Heart left ventricle (tissue), 16 donors: ENCODE measurements at regions not wholly inside any gene's neighbourhood (a gene's known extent, or its start where the extent isn't known, plus 50 kb on each side); places are given as distances from the start of the nearest gene placed in this dataset.

Experiments used
- ATAC-seq, 4 donors: fragments of 200-7000 bp; cut with Tn5 transposase; one replicate each; pipeline ENCODE4 v1.9.1; 2020 to 2022; ENCODE audit warnings: moderate library complexity in 4 of 4, mild to moderate bottlenecking in 3 of 4, moderate number of reproducible peaks in 1 of 4
- DNase-seq, 5 donors: peaks; one replicate each; pipeline ENCODE4 v3.0.0-alpha.2; 2020
- H3K27ac ChIP-seq, 12 donors: fragments of 200-600 bp; sonication (generic) in 4 of 12; one replicate each; pipeline versions ENCODE4 v1.5.0 to v1.8.0; 2016 to 2022; ENCODE audit warnings: mild to moderate bottlenecking in 2 of 12
- H3K27me3 ChIP-seq, 9 donors: fragments of 200-600 bp; sonication (generic) in 2 of 9; one replicate each; pipeline versions ENCODE4 v1.5.1 to v1.8.0; 2016 to 2022; ENCODE audit warnings: mild to moderate bottlenecking in 3 of 9
- H3K36me3 ChIP-seq, 9 donors: fragments of 200-600 bp; sonication (generic) in 2 of 9; one replicate each; pipeline versions ENCODE4 v1.5.0 to v1.8.0; 2018 to 2022; ENCODE audit warnings: mild to moderate bottlenecking in 2 of 9
- H3K4me1 ChIP-seq, 12 donors: fragments of 200-600 bp; sonication (generic) in 4 of 12; one replicate each; pipeline versions ENCODE4 v1.5.0 to v1.8.0; 2016 to 2022; ENCODE audit warnings: mild to moderate bottlenecking in 3 of 12
- H3K4me3 ChIP-seq, 12 donors: fragments of 200-600 bp; sonication (generic) in 4 of 12; one replicate each; pipeline versions ENCODE4 v1.5.0 to v1.8.0; 2017 to 2022; ENCODE audit warnings: mild to moderate bottlenecking in 9 of 12, moderate library complexity in 4 of 12
- H3K9me3 ChIP-seq, 12 donors: fragments of 200-600 bp; sonication (generic) in 4 of 12; one replicate each; pipeline versions ENCODE4 v1.5.0 to v1.8.0; 2016 to 2022; ENCODE audit warnings: mild to moderate bottlenecking in 1 of 12
- POLR2A ChIP-seq, 2 donors: fragments of 450-650 bp; IDR thresholded peaks; one replicate each; pipeline ENCODE4 v1.6.1; 2017; ENCODE audit warnings: antibody characterized with exemption in 2 of 2, mild to moderate bottlenecking in 2 of 2, moderate library complexity in 2 of 2
- WGBS, 4 donors: extraction: QIAGEN DNeasy Blood & Tissue Kit in 2 of 4; methylation state at CpG; one replicate each; pipeline versions ENCODE4 v1.1.5 to v1.1.7; 2013 to 2018; 5-methylcytosine and 5-hydroxymethylcytosine counted together
- intact Hi-C, 10 donors: fragments of 100-400 bp; cut with DNase I; formaldehyde crosslinking; loops; one replicate each; pipeline versions ENCODE4 v1.11.1 to v1.14.2; 2022
- TF ChIP-seq, protein P1 (sequence below), 12 donors: fragments of 200-600 bp; sonication (generic) in 4 of 12; IDR thresholded peaks; one replicate each; pipeline versions ENCODE4 v1.5.0 to v1.8.0; 2018 to 2022; ENCODE audit warnings: antibody characterized with exemption in 12 of 12, mild to moderate bottlenecking in 5 of 12
- donor health status: ischemic (EF 13 %, LVEDD 7.1; RV severe dilation, severe dysfunction).
- donor health status: healthy with polysubstance abuse.
- donor health status: DM: no; HTN: yes; CAD: no.
- donor health status: DM: no; HTN: no; CAD: no.
- donor health status: ischemic (EF 25% LVEDD 6.9; RV normal size, moderate dysfunction).
- donor health status: ischemic (EF 25% LVEDD 5.7; RV mildly dilated, moderate dysfunction).
- donor health status: healthy.
- donor health status: DM: yes; HTN: yes; CAD: no.
- donor health status: ischemic (EF 35%, LVEDD 5.7; RV mildly dilated, moderate dysfunction).
- donor health status: nonischemic (EF 11% LVEDD 7.7; RV severe dilation, severe dysfunction).
- donor health status: DM: yes; HTN: yes; CAD: no.
- donor health status: PGD.
- donor health status: ischemic (EF 29% LVEDD 5.4; RV normal size, mild dysfunction).
- donor health status: nonischemic (EF 23%, LVEDD 6.1; RV moderate dilation, normal function).

DNA sequence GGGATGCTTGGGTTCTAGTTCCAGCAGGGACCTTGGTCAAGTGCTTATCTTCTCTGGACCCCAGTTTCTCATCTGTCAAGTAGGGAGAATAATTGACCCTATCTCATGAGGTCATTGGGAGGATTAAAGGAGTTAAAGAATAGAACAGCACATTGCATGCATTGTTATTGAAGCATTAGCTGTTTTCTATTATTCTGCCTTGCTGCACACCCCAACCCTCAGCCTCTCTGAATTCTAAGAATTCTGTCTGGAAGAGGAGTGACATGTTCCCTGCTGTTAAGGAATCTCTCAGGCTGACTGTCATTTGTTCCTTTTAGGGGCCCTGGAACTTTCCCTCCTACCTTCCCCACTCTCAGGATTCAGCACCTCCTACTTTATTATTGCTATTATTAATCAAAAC is 73.9 kb downstream of the NENF start:
- Histone ChIP-seq H3K27ac (no peak overlapping the region), H3K4me3 (no peak overlapping the region), H3K27me3 (peaks cover 0 to 6% (median 0%) of the 10 kb centered on the region in 9 donors), H3K4me1 (no peaks in the 10 kb centered on the region), H3K36me3 (no peaks in the 10 kb centered on the region), H3K9me3 (peaks cover 0 to 1% (median 0%) of the 10 kb centered on the region in 12 donors)
- TF ChIP-seq POLR2A (IDR thresholded peaks at IDR 0.05): no peak
- TF ChIP-seq, protein P1, sequence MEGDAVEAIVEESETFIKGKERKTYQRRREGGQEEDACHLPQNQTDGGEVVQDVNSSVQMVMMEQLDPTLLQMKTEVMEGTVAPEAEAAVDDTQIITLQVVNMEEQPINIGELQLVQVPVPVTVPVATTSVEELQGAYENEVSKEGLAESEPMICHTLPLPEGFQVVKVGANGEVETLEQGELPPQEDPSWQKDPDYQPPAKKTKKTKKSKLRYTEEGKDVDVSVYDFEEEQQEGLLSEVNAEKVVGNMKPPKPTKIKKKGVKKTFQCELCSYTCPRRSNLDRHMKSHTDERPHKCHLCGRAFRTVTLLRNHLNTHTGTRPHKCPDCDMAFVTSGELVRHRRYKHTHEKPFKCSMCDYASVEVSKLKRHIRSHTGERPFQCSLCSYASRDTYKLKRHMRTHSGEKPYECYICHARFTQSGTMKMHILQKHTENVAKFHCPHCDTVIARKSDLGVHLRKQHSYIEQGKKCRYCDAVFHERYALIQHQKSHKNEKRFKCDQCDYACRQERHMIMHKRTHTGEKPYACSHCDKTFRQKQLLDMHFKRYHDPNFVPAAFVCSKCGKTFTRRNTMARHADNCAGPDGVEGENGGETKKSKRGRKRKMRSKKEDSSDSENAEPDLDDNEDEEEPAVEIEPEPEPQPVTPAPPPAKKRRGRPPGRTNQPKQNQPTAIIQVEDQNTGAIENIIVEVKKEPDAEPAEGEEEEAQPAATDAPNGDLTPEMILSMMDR (IDR thresholded peaks at IDR 0.05): no peak
- DNase-seq: no peak
- intact Hi-C loops: no loop called here
- ATAC-seq: no peak

DNA sequence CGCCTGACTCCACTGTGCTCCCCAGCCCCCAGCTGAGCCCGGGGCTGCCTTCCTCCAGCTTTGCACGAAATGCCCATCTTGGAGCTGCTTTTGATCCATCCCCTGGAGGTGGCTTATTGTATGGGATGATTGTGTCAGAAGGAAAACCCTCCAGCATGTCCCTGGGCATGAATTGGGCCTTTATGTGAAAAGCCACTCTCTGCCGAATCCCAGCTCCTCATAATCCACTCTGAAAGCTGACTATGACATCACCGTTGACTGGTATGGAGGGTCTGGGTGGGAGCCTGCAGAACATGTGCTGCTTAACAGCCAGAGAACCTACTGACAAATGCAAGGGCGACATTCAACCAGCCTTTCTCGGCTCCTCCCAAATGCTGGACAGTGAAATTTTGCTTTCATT is 74.6 kb downstream of the NENF start:
- Histone ChIP-seq H3K4me3 (no peak overlapping the region), H3K4me1 (no peaks in the 10 kb centered on the region), H3K36me3 (no peaks in the 10 kb centered on the region), H3K27ac (no peak overlapping the region), H3K9me3 (no peaks in the 10 kb centered on the region), H3K27me3 (peaks cover 0 to 12% (median 2%) of the 10 kb centered on the region in 9 donors)
- WGBS, 4 donors: 69 to 84% (median 78%) methylated on average over 7 of the region's 7 CpGs
- no peak for DNase-seq
- no peak for TF ChIP-seq POLR2A (IDR thresholded peaks at IDR 0.05)
- TF ChIP-seq, protein P1 (IDR thresholded peaks at IDR 0.05): no peak
- ATAC-seq: no peak
- intact Hi-C loops: no loop called here

DNA sequence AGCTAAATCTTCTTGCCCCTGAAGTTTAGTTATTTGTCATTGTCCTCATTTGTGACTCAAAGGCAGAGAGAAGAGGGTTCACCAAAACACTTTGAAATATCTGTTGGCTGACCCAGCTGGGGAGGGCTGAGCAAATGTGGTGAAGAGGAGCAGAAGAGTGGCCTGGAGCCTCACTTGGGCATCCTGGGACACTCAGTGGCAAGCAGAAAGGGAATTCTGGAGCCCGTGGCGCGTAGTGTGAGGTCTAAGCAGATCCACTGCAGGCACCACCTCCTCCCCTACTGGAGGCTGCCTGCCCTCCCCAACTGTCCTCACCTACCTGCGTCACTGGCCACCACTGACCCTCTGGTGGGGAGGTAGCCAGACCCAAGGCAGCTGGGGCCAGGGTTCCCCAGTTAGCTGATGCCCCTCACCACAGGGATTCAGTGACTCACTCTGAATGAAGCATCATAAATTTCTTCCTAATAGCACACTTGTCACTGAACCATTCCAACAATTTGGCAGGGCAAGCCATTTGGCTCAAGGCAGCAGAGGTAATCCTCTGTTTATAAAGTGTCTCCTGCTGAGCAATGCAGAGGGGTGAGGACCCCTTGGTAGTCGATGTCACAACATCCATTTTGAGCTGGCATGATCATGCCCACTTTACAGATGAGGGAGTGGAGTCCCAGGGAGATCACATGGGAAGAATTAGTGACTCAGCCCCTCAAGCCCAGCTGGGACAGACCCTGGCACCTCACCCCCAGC is 80.3 kb downstream of the NENF start:
- Histone ChIP-seq H3K27me3 (peaks cover 0 to 41% (median 10%) of the 10 kb centered on the region in 9 donors), H3K36me3 (no peaks in the 10 kb centered on the region), H3K4me1 (peaks cover 0 to 19% (median 11%) of the 10 kb centered on the region in 12 donors), H3K4me3 (no peak overlapping the region), H3K27ac (no peak overlapping the region), H3K9me3 (no peaks in the 10 kb centered on the region)
- TF ChIP-seq, protein P1 (IDR thresholded peaks at IDR 0.05): no peak
- TF ChIP-seq POLR2A (IDR thresholded peaks at IDR 0.05): no peak
- DNase-seq (no peak), ATAC-seq (no peak)
- intact Hi-C loops: no loop called here
- 82 to 90% (median 87%) methylated on average over 5 of the region's 5 CpGs for WGBS, 4 donors

DNA sequence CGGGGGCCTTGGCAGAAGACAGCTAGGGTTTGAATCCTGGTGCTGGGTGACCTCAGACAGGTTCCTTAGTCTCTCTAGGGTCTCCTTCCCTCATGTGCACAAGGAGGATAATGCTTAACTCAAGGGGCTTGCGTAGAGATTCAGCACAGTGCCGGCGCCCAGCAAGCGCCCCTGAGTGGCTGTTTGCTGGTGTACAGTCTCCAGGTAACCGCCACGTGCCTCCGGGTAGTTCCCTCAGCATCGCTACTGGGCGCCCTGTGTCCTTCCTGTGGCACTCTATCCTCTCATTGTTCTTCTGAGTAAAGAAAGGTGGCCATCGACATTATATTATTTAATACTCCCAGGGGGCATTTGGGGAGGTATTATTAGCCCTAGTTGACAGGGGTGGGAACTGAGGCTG is 80.9 kb downstream of the NENF start:
- WGBS, 4 donors: 63 to 77% (median 71%) methylated on average over 8 to 11 of the region's 11 CpGs
- ATAC-seq (no peak), DNase-seq (no peak)
- no peaks in the 10 kb centered on the region for H3K9me3 ChIP-seq
- TF ChIP-seq POLR2A (IDR thresholded peaks at IDR 0.05): no peak
- TF ChIP-seq, protein P1 (IDR thresholded peaks at IDR 0.05): no peak
- intact Hi-C loops: no loop called here
- H3K27ac ChIP-seq: no peak overlapping the region
- peaks cover 0 to 41% (median 10%) of the 10 kb centered on the region in 9 donors for H3K27me3 ChIP-seq
- H3K36me3 ChIP-seq: no peaks in the 10 kb centered on the region
- H3K4me1 ChIP-seq: peaks cover 0 to 22% (median 11%) of the 10 kb centered on the region in 12 donors
- H3K4me3 ChIP-seq: no peak overlapping the region
